Stomach smooth muscle (tissue), 2 donors: ENCODE measurements at regions not wholly inside any gene's neighbourhood (a gene's known extent, or its start where the extent isn't known, plus 50 kb on each side); places are given as distances from the start of the nearest gene placed in this dataset.
"Not testable (repeated sequence)": the region's sequence is repeated elsewhere in the genome, so short reads cannot be mapped to it uniquely, and the experiment has no call there.

Source experiments
- H3K27ac ChIP-seq: one replicate; pipeline ENCODE4 v1.7.0; 2013; ENCODE audit warnings: mild to moderate bottlenecking, low read length, inconsistent platforms
- H3K27me3 ChIP-seq, 2 donors: one replicate each; pipeline ENCODE4 v1.7.0; 2013; ENCODE audit warnings: low read length in 2 of 2; ENCODE audit not compliant: insufficient read depth in 2 of 2, control insufficient read depth in 1 of 2
- H3K36me3 ChIP-seq, 2 donors: one replicate each; pipeline ENCODE4 v1.7.0; 2013; ENCODE audit warnings: low read length in 2 of 2; ENCODE audit not compliant: control insufficient read depth in 2 of 2, insufficient read depth in 2 of 2
- H3K4me1 ChIP-seq: one replicate; pipeline ENCODE4 v1.7.0; 2013; ENCODE audit warnings: low read length; ENCODE audit not compliant: control insufficient read depth, insufficient read depth
- H3K4me3 ChIP-seq, 2 donors: one replicate each; pipeline ENCODE4 v1.7.0; 2013; ENCODE audit warnings: low read length in 2 of 2
- H3K9ac ChIP-seq, 2 donors: one replicate each; pipeline ENCODE4 v1.7.0; 2013; ENCODE audit warnings: low read length in 2 of 2, mild to moderate bottlenecking in 1 of 2
- H3K9me3 ChIP-seq, 2 donors: one replicate each; pipeline ENCODE4 v1.7.0; 2013; ENCODE audit warnings: low read length in 2 of 2; ENCODE audit not compliant: control insufficient read depth in 2 of 2
- donor health status: healthy.
- donor health status: Pancreatic carcinoma.

DNA sequence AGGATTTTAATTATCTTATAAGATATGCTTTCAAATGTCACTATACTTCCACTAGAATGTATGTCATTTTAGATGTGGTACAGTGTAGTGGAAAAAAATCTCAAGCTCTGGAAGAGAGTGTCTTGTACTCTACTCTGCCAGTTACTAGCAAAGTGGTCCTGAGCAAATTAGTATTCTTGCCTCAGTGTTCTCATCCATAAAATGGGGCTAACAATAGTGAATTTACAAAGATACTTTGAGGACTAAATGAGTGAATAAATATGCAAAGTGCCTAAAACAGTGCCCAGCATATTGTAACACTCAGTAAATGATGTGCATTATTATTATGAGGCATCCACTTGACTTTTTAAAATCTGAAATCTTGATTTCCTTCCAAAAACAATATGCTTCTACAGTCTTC lies 488.9 kb upstream of the PHF14 start:
- Histone ChIP-seq H3K4me1 (no peaks in the 10 kb centered on the region), H3K27ac (no peak overlapping the region), H3K9me3 (no peaks in the 10 kb centered on the region), H3K4me3 (no peak overlapping the region), H3K27me3 (no peaks in the 10 kb centered on the region), H3K9ac (no peak overlapping the region), H3K36me3 (no peaks in the 10 kb centered on the region)

DNA sequence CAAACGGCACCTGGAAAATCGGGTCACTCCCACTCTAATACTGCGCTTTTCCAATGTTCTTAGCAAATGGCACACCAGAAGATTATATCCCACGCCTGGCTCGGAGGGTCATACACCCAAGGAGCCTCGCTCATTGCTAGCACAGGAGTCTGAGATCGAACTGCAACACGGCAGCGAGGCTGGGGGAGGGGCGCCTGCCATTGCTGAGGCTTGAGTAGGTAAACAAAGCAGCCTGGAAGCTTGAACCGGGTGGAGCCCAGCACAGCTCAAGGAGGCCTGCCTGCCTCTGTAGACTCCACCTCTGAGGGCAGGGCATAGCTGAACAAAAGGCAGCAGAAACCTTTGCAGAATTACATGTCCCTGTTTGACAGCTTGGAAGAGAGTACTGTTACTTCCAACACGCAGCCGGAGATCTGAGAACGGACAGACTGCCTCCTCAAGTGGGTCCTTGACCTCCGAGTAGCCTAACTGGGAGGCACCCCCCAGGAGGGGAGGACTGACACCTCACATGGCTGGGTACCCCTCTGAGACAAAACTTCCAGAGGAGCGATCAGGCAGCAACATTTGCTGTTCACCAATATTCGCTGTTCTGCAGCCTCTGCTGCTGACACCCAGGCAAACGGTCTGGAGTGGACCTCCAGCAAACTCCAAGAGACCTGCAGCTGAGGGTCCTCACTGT lies 472.3 kb upstream of the PHF14 start:
- H3K27ac ChIP-seq, H3K36me3 ChIP-seq, H3K9ac ChIP-seq, H3K9me3 ChIP-seq, H3K4me3 ChIP-seq, H3K4me1 ChIP-seq, H3K27me3 ChIP-seq: not testable (repeated sequence)

DNA sequence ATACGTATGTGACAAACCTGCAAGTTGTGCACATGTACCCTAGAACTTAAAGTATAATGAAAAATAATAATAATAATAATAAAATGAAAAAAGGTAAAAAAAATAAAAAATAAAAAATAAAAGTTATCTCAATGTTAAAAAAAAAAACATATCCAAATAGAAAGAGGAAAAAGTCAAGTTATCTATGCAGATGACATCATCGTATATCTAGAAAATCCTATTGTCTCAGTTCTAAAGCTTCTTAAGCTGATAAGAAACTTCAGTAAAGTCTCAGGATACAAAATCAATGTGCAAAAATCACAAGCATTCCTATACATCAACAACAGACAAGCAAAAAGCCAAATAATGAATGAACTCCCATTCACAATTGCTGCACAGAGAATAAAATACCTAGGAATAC lies 466.6 kb upstream of the PHF14 start:
- Histone ChIP-seq H3K36me3 (no peaks in the 10 kb centered on the region), H3K27me3 (no peaks in the 10 kb centered on the region), H3K4me3 (no peak overlapping the region)

DNA sequence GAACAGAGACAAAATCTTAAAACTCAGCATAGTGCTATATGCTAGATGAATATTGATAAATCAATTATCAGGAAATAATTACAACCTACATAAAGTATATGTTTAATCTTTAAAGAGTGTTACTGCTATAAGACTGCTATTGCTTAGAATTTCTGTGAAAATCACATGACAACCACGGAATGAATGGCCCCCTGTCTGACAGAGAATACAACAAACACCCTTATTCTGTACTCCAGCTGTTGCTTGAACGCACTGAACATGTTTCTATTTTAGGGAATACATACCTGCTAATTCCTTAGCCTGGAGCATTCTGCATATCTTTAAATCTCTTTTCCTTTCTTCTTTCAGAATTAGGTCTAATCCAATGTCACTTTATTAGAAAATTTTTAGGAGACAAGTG lies 452.4 kb upstream of the PHF14 start:
- H3K9me3 ChIP-seq = no peaks in the 10 kb centered on the region

More for the DNA sequence above, 466.6 kb upstream of the PHF14 start:
- no peaks in the 10 kb centered on the region for H3K9me3 ChIP-seq
- H3K27ac ChIP-seq = no peak overlapping the region
- no peaks in the 10 kb centered on the region for H3K4me1 ChIP-seq
- no peak overlapping the region for H3K9ac ChIP-seq

DNA sequence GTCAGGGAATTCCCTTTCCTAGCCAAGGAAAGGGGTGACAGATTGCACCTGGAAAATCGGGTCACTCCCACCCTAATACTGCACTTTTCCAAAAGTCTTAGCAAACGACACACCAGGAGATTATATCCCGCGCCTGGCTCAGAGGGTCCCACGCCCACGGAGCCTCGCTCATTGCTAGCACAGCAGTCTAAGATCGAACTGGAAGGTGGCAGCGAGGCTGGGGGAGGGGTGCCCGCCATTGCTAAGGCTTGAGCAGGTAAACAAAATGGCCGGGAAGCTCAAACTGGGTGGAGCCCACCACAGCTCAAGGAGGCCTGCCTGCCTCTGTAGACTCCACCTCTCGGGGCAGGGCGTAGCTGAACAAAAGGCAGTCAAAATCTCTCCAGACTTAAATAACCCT lies 440.2 kb upstream of the PHF14 start:
- H3K4me3 ChIP-seq, H3K9me3 ChIP-seq, H3K9ac ChIP-seq, H3K36me3 ChIP-seq, H3K4me1 ChIP-seq, H3K27me3 ChIP-seq, H3K27ac ChIP-seq: not testable (repeated sequence)

More for the DNA sequence above, 452.4 kb upstream of the PHF14 start:
- Histone ChIP-seq H3K4me3 (no peak overlapping the region), H3K36me3 (no peaks in the 10 kb centered on the region), H3K9ac (no peak overlapping the region), H3K27ac (no peak overlapping the region), H3K4me1 (no peaks in the 10 kb centered on the region), H3K27me3 (no peaks in the 10 kb centered on the region)

DNA sequence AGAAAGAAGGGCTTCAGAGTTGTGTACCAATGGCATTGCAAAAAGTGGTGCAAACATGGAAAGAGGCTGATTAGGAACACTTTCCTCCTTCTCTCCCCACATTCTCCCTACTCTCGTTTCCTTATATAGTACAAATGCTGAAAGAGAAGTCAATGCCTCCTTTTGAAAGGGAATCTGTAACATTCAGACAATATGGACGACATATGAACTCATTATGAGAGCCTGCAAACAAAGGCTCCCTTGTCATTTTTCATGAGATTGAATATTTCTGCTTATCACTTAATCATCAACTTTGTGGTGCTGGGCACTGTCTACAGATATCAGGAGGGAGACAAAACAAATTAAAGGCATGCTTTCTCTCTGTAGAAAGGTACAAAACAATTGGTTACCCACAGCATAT lies 437.1 kb upstream of the PHF14 start:
- no peaks in the 10 kb centered on the region for H3K36me3 ChIP-seq
- H3K9ac ChIP-seq = no peak overlapping the region
- H3K4me3 ChIP-seq = no peak overlapping the region
- H3K9me3 ChIP-seq = no peaks in the 10 kb centered on the region
- H3K27ac ChIP-seq = no peak overlapping the region
- H3K27me3 ChIP-seq = no peaks in the 10 kb centered on the region
- H3K4me1 ChIP-seq = no peaks in the 10 kb centered on the region

DNA sequence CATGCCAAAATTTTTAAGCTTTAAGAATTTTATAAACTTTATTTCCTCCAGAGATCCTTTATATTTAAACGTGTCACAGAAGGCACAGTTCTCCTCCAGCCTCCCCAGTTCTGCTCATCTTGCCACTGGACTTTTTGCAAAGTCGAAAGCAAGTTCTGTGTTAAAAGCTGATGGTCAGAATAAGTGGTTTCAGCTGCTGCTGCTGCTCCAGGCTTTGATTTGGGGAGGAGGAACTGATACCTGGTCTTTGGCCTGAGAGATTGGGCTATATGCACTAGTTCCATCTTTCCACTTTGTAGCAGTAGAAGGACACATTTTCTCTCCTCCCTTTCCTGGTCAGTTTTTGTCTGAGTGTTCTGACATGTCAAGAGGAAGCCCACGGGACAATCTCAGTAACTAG lies 435.9 kb upstream of the PHF14 start:
- Histone ChIP-seq H3K9me3 (no peaks in the 10 kb centered on the region), H3K9ac (no peak overlapping the region), H3K4me1 (no peaks in the 10 kb centered on the region), H3K36me3 (no peaks in the 10 kb centered on the region), H3K27ac (no peak overlapping the region), H3K27me3 (no peaks in the 10 kb centered on the region), H3K4me3 (no peak overlapping the region)

DNA sequence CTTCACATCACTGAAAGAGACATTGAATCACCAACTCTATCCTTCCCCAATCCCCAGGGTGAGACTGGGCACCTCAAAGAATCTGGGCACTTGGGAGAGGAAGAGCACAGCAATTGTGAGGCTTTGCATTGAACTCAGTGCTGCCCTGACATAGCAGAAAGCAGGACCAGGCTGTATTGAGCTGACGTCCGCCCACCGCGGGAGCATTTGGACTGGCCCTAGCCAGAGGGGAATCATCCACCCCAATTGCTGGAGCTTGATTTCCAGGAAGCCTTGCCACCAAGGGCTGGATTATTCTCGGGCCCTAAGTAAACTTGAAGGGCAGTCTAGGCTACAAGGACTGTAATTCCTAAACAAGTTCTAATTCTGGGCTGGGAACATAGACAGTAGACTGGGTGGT lies 416.3 kb upstream of the PHF14 start:
- no peak overlapping the region for H3K4me3 ChIP-seq
- no peak overlapping the region for H3K9ac ChIP-seq
- no peaks in the 10 kb centered on the region for H3K36me3 ChIP-seq
- H3K4me1 ChIP-seq = no peaks in the 10 kb centered on the region
- no peaks in the 10 kb centered on the region for H3K9me3 ChIP-seq
- no peaks in the 10 kb centered on the region for H3K27me3 ChIP-seq
- no peak overlapping the region for H3K27ac ChIP-seq

DNA sequence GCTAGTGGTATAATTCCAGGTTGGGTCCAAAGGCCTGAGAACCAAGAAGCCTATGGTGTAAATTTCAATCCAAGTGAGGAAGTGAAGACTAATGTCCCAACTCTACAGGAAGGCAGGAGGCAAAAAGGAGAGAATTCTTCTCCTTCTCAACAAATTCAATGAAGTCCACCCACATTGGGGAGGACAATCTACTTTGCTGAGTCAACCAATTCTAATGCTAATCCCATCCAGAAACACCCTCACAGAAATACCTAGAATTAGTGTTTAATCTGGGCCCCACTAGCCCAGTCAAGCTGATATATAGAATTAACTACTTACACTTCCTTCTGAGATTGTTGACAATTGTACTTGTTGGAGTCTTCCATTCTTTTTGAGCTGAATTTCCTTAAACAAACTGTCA lies 413.2 kb upstream of the PHF14 start:
- no peak overlapping the region for H3K4me3 ChIP-seq
- no peaks in the 10 kb centered on the region for H3K36me3 ChIP-seq
- H3K9me3 ChIP-seq = no peaks in the 10 kb centered on the region

DNA sequence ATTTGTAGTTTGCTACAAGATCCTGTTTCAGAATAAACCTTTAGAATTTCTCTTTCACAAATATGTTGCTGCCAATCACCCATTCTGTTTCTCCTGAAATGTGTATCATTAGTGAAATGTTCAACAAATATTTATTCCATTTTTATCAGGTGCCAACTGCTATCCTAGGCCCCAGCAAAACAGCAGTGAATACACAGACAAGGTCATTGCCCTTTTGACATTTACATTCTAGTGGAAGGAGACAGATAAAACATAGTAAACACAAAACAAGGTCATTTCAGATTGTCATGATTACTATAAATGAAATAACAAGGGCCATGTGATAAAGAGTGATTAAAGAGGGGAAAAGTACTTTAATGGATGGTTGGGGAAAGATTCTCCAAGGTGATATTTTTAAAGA lies 404.8 kb upstream of the PHF14 start:
- H3K4me3 ChIP-seq = no peak overlapping the region
- no peaks in the 10 kb centered on the region for H3K36me3 ChIP-seq
- no peaks in the 10 kb centered on the region for H3K4me1 ChIP-seq

More for the DNA sequence above, 413.2 kb upstream of the PHF14 start:
- H3K27ac ChIP-seq = no peak overlapping the region
- H3K27me3 ChIP-seq = no peaks in the 10 kb centered on the region
- H3K4me1 ChIP-seq = no peaks in the 10 kb centered on the region
- H3K9ac ChIP-seq = no peak overlapping the region

DNA sequence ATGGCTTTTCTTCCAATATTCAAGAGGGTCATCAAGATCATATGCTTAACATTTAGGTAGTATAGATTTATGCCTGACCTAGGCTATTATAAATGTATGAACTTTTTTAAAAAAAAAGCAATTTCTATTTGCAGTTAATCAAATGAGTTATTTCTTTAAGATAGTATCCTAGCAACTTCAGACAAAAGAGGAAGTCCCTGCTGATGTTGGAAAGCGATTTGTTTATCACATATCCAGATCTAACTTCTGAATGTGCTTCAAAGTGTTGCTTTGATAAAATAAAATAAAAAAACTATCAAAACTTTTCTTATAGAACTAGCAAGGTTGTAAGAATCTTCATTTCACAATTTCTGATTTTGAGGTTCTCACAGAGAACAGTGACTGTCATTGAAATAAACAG lies 401.9 kb upstream of the PHF14 start:
- H3K9me3 ChIP-seq = no peaks in the 10 kb centered on the region
- no peak overlapping the region for H3K4me3 ChIP-seq
- H3K27me3 ChIP-seq = no peaks in the 10 kb centered on the region
- H3K9ac ChIP-seq = no peak overlapping the region
- H3K27ac ChIP-seq = no peak overlapping the region
- no peaks in the 10 kb centered on the region for H3K4me1 ChIP-seq
- H3K36me3 ChIP-seq = no peaks in the 10 kb centered on the region

More for the DNA sequence above, 404.8 kb upstream of the PHF14 start:
- Histone ChIP-seq H3K9ac (no peak overlapping the region), H3K27me3 (no peaks in the 10 kb centered on the region), H3K27ac (no peak overlapping the region), H3K9me3 (no peaks in the 10 kb centered on the region)
